ENCODE measurements at regions not wholly inside any gene's neighbourhood (a gene's known extent, or its start where the extent isn't known, plus 50 kb on each side); places are given as distances from the start of the nearest gene placed in this dataset.

- TF ChIP-seq CTCF (IDR thresholded peaks at IDR 0.05; ENCODE audit: borderline replicate concordance, extremely low read depth, low read length, poor library complexity, severe bottlenecking): no peak
- no peak for TF ChIP-seq EZH2 (IDR thresholded peaks at IDR 0.05; ENCODE audit: borderline replicate concordance, low read depth, low read length, severe bottlenecking)
Measured at GRCh38 chr5:100992354-100992753, 89.3 kb upstream of the ST8SIA4 start.

All from DND-41 (cell line).